H1 (cell line): ENCODE measurements at regions not wholly inside any gene's neighbourhood (a gene's known extent, or its start where the extent isn't known, plus 50 kb on each side); places are given as distances from the start of the nearest gene placed in this dataset.

Experiments used
- CREB1 ChIP-seq: IDR thresholded peaks from 2 replicates; pipeline ENCODE4 v1.6.1; 2012; ENCODE audit warnings: inconsistent platforms
- EP300 ChIP-seq, 2 experiments: IDR thresholded peaks; 1 replicate in 1 of 2; 2 replicates in 1 of 2; pipeline ENCODE4 v1.6.1; 2011 to 2012; ENCODE audit warnings: low read depth in 2 of 2, low read length in 2 of 2, mild to moderate bottlenecking in 2 of 2, borderline replicate concordance in 1 of 2, inconsistent platforms in 1 of 2, moderate library complexity in 1 of 2
- EZH2 ChIP-seq: fragments of 200-600 bp; sonication (generic); IDR thresholded peaks from 2 replicates; pipeline ENCODE4 v1.7.1; 2012; ENCODE audit warnings: low read depth, mild to moderate bottlenecking, moderate library complexity, low read length, inconsistent platforms; ENCODE audit not compliant: severe bottlenecking
- FOSL1 ChIP-seq: IDR thresholded peaks from 2 replicates; pipeline ENCODE4 v1.6.1; 2011; ENCODE audit warnings: mild to moderate bottlenecking, low read depth, low read length, moderate library complexity; ENCODE audit not compliant: insufficient read depth
- JUND ChIP-seq: IDR thresholded peaks from 2 replicates; pipeline ENCODE4 v1.6.1; 2011; ENCODE audit warnings: mild to moderate bottlenecking, improper control_type of control experiment, low read length
- KDM5A ChIP-seq: fragments of 200-600 bp; IDR thresholded peaks from 2 replicates; pipeline ENCODE4 v1.7.1; 2012; ENCODE audit warnings: mild to moderate bottlenecking, low read length, inconsistent platforms, mixed read lengths
- MAFK ChIP-seq: IDR thresholded peaks from 2 replicates; pipeline ENCODE4 v1.6.1; 2012; ENCODE audit warnings: low read depth, mild to moderate bottlenecking, improper control_type of control experiment, low read length
- NRF1 ChIP-seq: IDR thresholded peaks from 2 replicates; pipeline ENCODE4 v1.6.1; 2011; ENCODE audit warnings: mild to moderate bottlenecking, low read depth, low read length, improper control_type of control experiment
- POU5F1 ChIP-seq: IDR thresholded peaks from 2 replicates; pipeline ENCODE4 v1.6.1; 2011; ENCODE audit warnings: low read depth, mild to moderate bottlenecking, low read length, moderate library complexity
- TAF1 ChIP-seq: IDR thresholded peaks from 2 replicates; pipeline ENCODE4 v1.6.1; 2011; ENCODE audit warnings: mild to moderate bottlenecking, low read depth, low read length
- TF ChIP-seq, protein P1 (sequence below), 3 experiments: IDR thresholded peaks; 1 replicate in 2 of 3; 2 replicates in 1 of 3; pipeline versions ENCODE4 v1.5.1 to v1.6.1; 2011; ENCODE audit warnings: low read length in 3 of 3, mild to moderate bottlenecking in 3 of 3, inconsistent platforms in 2 of 3, low read depth in 1 of 3, moderate library complexity in 1 of 3; ENCODE audit not compliant: insufficient read depth in 1 of 3; ENCODE audit errors: control extremely low read depth in 1 of 3
- TF ChIP-seq, protein P2 (sequence below): IDR thresholded peaks from 2 replicates; pipeline ENCODE4 v1.6.1; 2011; ENCODE audit warnings: low read depth, mild to moderate bottlenecking, low read length; ENCODE audit not compliant: insufficient read depth

DNA sequence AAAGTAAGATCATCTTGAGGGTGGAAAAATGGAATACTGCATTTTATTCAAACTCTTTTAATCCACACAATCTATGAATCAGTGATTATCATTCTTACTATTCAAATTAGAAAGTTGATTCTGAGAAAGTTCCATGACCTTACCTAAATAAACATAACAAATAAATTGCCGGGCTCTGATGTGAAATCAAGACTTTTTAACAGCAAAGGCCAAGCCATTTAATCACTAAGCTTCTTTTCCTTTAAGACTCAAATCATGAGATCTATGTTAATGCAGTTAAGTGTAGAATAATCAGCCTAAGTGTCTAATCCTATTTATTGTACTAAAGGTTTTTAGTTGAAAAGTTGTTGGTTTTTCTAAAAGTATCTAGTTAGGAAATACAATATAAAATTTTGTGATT is 857.0 kb downstream of the SI start:
- TF ChIP-seq MAFK (no peak), POU5F1 (no peak), JUND (no peak), NRF1 (no peak), EZH2 (no peak), FOSL1 (no peak), CREB1 (no peak), EP300 (IDR thresholded peaks at IDR 0.05; ENCODE audit: borderline replicate concordance in 1 of 2, low read depth in 2 of 2, low read length in 2 of 2) (no peak), KDM5A (no peak), TAF1 (no peak)
- TF ChIP-seq, protein P1, sequence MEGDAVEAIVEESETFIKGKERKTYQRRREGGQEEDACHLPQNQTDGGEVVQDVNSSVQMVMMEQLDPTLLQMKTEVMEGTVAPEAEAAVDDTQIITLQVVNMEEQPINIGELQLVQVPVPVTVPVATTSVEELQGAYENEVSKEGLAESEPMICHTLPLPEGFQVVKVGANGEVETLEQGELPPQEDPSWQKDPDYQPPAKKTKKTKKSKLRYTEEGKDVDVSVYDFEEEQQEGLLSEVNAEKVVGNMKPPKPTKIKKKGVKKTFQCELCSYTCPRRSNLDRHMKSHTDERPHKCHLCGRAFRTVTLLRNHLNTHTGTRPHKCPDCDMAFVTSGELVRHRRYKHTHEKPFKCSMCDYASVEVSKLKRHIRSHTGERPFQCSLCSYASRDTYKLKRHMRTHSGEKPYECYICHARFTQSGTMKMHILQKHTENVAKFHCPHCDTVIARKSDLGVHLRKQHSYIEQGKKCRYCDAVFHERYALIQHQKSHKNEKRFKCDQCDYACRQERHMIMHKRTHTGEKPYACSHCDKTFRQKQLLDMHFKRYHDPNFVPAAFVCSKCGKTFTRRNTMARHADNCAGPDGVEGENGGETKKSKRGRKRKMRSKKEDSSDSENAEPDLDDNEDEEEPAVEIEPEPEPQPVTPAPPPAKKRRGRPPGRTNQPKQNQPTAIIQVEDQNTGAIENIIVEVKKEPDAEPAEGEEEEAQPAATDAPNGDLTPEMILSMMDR (IDR thresholded peaks at IDR 0.05; ENCODE audit: control extremely low read depth in 1 of 3, insufficient read depth in 1 of 3, low read depth in 1 of 3, low read length in 3 of 3), result no peak
- TF ChIP-seq, protein P2, sequence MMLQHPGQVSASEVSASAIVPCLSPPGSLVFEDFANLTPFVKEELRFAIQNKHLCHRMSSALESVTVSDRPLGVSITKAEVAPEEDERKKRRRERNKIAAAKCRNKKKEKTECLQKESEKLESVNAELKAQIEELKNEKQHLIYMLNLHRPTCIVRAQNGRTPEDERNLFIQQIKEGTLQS, result no peak
